NCI-H1417 (cell line): ENCODE measurements at regions not wholly inside any gene's neighbourhood (a gene's known extent, or its start where the extent isn't known, plus 50 kb on each side); places are given as distances from the start of the nearest gene placed in this dataset.
A peak's percentile ranks its signal among the peaks of the same experiment; 100 is the strongest.

Experiments
- DNase-seq, 3 experiments: peaks; one replicate each; lab custom pipeline; 2025; lab: John Stamatoyannopoulos, UW

DNA sequence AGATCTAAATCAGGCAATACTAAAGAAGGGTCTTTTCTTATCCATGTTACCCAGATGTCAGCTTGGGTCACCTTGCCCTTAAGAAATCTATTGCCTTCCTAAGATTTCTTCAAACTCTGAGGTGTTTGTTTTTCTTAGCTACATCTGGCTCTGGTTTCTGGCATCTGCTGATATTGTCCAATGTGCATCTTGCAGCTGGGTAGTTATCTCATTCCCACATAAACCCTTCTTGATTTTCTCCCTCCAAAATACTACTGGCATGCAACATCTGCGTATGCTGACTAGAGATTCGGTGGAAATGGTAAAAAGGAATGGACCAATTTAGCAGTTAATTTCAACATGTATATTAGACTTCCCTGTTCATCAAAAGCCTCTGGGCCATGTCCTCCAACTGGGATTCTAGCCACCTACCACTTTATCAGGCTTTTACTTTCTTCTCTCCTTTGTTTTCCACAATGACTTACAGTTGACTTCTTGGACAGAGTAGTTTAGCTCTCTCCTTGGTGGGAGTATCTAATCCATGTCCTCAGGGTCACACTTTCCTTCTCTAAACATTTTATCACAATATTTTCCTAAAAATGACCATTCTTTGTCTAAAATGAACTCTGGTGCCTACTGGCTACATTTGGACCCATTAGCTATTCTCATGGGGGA, 324.8 kb upstream of the FAR2 start:
- DNase-seq, result no peak

DNA sequence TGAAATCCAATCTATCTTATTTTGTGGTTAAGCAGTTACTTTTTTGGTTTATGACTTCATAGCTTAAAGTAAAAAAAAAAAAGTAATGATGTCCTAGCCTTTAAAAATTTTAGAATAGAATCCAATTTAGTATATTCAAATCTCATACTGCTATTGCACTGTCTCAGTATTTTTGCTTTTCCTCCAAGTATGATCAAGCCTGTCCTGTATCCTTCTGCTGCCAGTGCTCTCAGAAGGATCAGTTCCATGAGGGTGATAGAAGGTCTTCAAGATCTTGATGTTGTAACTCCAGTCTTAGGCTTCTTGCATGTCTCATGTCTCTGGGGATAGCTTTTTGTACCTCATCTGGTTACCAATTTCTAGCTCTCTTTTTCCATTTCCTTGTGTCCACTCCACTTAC, 324.2 kb upstream of the FAR2 start:
- DNase-seq, result no peak

DNA sequence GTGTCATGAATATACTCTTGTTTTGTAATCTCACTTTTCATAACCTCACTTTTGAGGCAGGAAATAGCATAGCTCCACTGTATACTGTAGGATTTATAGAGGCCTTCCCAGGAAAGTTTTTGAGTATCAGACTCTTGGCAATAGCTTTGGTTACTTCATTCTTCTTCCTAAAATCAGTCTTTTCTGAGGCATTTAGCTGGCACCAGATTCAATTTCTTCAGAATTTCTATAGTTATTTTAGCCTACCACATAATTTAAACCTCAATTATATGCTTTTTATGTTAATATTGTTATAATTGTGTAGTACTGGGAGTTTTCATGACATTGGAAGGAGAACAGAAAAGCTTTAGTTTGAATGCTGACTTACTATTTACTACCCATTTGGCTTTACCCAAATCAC, 322.3 kb upstream of the FAR2 start:
- no peak for DNase-seq

DNA sequence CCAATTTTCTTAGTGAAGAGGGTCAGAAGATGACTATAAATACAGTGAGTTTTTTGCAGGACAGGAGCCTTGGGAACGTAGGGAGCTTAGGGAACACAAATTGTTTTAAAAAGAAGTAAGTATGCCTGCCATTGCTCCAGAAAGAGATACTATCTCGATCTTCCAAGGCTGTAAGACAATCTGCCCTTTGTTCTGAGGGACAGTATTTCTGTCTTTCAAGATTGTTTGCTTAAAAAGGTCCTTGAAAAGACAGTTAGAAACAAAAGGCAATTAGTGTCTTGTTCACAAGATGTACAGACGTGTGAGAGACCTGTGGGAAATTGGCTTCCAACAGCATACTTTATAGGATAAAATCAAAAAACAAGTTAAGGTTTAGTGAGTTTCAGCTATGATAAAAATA, 321.2 kb upstream of the FAR2 start:
- no peak for DNase-seq

DNA sequence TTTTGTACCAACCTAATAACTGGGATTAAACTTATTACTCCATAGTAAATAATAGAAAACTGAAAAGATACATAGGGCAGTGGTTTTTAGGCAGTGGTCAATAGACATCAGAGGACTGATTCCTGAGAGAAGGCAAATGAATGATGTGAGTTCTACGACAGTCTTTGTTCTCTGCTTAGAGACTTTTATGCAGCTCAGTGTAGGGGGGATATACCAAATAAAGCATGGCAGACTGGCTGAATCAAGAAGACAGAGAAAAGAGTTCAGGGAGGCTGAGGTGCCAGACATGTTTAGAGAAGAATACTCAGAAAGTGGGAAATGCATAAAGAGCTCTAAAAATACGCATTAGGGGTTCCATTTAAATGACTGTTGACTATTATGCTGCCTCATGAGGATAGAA, 320.8 kb upstream of the FAR2 start:
- no peak for DNase-seq

DNA sequence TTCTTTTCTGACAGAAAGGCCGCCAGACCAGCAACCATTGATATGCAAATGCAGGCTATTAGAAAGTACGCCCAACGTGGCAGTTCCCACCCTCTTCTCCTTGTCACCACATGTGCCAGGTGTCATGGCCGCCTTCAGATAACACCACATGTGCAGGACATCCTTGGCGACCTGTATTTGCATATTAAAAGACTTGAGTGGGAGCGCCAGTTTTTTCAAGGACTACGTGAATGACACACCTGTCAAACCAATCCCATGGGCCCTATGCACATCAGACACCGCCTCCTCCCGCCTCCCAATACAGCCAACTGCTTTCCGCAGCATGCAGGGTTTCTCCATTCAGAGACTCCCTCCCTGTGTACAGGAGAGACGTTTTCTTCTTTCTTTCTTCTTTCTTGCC, 318.6 kb upstream of the FAR2 start:
- DNase-seq, result no peak

DNA sequence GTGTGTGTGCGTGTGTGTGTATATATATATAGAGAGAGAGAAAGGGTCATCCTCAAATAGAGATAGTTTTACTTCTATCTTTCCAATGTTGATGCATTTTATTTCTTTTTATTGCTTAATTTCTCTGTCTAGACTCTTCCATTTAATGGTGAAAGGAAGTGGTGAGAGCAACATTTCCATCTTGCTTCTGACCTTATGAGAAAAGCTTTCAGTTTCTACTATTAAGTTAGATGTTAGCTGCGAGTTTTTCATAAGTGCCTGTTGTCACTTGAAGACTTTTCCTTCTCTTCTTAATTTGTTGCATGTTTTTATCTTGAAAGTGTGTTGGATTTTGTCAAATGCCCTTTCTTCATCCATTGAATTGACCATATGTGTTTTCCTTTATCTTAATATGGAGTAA, 304.4 kb upstream of the FAR2 start:
- DNase-seq, result no peak

DNA sequence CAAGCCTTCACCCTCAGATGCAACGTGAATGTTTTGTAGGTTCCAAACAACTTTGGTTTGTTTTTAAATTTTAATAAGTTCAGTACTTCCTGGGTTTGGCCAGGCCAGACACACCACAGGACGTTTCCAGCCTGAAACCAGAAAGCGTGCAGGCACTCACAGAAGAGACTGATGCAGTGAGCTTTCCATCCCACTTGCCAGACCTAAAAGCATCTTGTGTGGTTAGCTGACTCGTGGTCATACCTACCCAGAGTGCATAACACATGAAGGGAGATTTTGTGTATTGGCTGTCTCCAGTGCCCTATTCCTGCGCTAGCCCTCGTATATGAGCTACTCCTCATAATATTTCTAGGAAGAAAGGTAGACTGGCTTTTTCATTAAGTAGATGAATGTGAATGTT, 297.3 kb upstream of the FAR2 start:
- DNase-seq, result no peak

DNA sequence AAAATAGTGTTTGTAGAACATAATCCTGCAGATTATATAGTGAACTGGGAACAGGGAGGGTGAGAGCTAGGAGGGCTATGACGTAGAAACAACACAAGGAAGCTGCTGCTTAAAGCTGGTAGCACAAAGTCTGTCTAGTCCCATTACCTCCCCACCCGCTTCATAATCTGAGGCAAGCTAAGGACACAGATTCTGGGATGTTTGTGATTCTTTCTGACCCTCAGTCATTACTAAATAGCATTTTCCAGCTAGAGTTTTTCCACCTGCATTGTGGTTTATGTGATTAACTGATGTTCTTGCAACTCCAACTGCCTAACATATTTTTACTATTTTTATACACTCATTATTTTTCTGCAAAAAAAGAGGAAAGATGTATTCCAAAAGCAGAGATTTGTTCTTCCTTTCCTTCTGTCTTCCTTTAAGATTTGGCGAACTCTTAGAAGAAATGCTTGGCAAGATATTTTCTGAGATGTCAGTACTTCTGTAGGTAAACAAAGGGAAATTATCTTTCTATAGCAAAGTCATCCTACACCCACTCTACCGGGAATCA, 293.2 kb upstream of the FAR2 start:
- no peak for DNase-seq

DNA sequence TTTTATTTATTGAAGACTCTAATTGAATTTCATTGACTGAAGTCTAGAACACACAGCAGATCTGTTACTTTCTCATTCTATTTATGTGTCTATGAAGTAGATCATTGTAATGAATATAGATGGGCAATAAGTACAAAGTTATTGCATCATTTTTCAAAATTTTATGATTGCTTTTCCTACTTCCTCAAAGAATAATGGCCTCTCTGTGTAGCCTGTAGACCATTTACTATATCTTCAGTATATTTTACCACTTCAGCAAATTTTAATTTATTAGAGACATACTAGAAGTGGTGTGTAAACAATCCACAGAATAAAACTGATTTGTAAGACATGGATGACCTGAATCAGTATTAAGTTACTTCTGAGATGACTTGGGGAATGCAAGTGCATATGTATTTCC, 291.7 kb upstream of the FAR2 start:
- no peak for DNase-seq

DNA sequence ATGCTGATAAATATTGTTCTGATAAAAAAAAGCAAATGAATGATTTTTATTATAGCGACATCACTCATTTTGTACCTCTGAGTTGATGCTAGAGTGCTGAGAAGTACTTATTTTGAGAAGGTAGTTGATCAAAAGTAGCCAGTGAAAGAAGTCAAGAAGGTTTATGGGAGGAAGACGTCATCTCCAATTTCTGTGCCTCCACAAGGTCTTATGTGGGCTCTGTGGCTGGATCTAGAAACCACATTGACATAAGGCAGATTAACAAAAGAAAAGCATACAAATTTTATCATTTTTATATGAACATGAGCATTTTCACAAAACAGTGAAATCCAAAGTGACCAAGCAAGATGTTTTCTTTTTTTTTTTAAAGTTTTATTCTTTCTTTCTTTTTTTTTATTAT, 289.5 kb upstream of the FAR2 start:
- DNase-seq, result no peak

DNA sequence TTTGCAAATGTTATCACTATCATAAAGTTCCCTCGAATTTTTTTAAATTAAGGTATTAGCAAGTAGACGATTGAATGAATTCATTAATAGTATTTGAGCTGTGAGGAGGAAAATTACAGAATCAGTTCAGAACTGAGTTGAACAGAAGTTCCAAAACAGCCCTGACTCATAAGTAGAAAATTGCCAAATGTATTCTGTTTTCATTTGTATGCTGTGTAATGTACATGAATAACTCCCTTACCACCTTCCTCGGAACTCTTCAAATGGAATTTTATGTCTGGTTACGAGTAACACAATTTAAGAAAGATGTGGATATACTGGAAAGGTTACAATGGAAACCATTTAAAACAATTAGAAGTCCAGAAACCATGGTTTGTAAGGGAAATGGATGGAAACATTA, 283.3 kb upstream of the FAR2 start:
- no peak for DNase-seq

DNA sequence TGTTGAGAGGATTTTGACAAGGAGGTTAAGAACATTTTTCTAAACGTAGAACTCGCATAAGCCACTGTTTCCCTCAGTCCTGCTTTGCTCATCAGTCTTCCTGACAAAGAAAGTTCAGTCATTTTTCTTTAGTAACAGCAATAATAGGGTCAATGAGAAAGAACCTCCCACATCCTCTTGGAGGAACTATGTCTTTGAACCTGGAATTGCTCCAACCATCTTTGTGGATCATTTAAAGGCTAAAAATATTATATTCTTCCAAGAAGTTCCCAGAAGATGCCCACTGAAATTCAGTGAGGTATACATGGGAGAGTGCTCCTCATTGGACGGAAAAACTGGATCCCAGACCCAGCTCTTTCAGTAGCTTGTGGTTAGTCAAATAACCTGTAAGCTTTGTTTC, 282.8 kb upstream of the FAR2 start:
- DNase-seq, result no peak

DNA sequence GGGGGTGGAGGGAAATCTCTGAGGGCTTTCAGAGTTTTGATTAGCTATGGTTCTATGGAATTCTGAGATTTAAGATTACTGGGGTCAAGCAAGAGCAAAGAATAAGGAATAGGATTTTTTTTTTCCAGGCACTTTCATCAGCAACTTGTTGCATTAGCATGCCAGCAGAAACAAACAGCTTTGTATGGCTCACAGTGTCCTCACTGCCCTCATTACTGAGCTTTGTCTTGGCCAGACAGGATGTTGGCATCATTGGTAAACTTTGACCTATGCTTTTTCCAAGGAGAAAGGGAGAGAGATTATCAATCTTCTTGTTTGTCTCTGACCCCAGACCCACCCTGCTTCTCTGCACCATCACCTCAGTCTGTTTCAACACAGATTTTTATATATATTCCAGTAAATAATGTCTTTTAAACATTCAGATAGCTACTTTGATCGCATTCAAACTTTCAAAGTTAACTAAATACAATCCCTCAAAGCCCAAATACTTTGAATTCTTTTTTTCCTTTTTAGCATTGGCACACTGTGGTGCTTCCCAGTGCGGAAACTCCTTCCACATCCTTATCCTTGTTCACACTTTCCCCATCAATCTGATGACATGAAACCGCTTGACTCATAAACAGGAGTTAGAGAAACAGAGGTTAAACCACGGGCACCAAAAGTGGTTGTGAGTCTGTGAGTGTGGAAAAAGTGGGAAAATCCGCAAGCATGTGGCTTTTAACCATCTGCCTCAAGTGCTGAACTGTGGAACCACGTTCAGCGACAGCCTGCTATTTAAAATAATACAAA, 282.2 kb upstream of the FAR2 start:
- DNase-seq, result no peak

DNA sequence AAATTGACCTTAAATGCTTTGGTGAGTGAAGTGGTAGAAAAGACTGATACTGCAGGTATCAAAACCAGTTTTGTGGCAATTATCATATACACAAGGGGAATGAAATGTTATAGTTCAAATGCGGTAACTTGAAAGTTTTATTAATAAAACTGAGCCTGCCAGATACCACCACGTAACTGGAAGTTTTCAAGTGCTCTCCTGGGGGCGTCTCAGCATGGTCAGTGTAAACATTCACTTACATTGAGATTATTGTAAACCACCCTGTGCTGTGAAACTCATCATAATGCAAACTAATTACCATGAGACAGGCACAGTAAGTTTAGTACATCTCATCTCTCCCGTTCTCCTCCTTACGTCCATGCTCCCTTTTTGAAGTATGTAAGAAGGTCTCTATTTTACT, 280.7 kb upstream of the FAR2 start:
- no peak for DNase-seq

DNA sequence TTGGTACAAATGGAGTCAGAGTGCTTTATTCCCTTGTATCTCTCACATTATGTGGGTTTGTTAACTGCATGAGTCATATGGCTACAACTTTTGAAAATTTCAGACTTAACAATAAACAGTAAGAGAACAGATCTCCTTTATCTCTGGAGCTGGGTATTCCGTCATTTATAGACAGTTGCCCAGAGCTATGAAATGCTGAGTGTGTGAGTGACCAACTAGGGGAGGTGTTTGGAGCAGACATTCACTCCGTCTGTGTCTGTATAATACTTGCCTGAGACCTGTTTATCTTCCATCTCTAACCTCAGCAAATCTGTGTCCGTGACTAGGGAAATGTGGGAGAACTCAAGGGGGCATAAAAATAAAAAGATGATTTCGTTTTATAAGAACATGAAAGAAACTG, 279.9 kb upstream of the FAR2 start:
- DNase-seq, result no peak

DNA sequence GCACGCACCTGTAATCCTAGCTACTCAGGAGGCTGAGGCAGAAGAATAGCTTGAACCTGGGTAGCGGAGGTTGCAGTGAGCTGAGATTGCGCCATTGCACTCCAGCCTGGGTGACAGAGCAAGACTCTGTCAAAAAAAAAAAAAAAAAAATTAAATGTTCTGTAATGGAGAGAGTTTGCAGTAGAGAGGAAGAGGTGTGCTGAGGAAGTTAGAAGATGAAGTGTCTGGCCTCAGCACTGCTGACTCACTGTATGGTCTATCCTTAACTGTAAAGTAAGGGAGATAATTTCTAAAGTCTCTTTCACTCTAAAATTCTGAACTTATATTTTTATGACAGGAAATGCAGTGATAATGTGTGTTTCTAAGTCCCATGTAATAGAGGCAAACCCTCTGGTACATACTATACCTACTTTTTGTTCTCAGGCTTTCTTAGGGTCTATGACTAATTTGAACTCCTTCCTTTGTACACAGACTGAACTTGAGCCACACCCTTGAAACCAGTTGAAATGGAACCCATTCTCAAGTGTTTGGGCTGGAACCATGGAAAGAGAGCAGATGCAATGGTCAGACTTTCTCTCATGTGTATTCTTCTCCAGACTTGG, 278.1 kb upstream of the FAR2 start:
- no peak for DNase-seq

DNA sequence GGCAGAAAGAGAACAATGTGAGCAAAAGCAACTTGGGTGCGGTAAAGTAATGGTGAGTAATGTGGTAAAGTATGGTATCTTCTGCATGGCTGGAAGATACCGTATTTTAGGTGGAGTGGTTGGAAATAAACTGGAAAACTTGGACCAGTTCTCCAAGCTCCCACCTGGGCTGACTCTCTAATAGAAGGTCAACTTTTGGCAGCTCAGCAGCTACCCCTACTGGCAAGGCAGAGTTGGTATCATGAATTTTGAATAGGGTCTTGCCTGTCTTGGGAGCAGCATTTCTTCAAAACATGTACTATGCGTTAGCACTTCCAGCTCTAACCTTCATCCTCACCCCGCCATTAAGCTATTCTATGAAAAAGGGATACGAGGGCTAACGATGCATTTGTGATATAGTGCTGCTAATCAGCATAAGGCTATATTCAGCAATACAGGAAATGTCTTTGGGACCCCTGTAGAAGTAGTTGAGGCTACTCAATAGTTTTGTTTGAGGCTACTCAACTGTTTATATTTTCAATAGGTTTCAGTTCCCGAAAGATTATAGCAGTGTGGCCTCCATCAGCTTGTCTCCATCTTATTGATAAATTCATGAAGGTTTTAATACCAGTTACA, 276.3 kb upstream of the FAR2 start:
- peak; percentile 27 to 70 (median 53) for DNase-seq

DNA sequence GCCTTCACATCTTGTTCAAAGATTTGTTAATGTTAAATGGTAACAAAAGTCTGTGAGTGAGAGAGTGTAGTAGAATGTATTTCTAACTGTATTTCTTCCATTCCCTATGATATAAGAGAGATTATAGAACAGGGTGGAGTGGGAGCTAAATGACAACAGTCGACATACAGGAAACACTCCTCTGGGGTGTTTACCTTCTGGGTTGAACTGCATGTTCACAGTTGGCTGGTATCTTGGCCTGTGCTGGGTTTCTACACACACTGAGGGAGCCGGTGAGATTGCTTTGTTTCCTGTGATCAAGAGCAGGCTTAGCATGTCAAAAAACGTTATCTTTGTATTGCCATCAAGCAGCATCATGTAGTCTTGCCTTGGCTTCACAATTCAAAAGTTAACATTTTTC, 274.3 kb upstream of the FAR2 start:
- DNase-seq, result no peak

DNA sequence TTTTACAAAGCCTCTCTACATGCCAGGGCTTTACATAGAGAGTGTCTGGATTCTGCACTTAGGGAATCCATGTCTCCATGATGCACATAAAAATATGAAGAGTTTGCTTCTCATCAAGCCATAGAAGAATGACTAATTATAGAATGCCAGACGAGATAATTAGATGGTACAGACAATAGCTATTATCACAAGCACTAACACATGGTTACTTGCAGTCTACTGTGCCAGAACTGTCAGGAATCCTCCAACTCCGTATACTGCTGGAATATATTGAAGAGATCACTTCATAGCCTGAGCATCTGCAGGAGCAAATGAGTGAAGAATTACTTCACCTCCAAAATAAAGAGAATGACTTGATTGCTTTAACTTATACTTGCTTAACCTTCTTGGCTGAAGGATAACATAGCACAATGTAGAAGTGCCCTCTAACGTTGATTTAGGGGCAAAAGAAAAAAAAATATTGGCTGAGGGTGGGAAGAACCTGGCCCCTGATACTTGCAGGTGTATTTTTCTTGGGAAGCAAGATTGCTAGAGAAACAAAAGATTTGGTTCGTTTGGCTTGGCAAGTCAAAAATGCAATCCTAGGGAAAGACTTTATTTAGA, 272.8 kb upstream of the FAR2 start:
- peak in 1 of 3 experiments; percentile 45 for DNase-seq

DNA sequence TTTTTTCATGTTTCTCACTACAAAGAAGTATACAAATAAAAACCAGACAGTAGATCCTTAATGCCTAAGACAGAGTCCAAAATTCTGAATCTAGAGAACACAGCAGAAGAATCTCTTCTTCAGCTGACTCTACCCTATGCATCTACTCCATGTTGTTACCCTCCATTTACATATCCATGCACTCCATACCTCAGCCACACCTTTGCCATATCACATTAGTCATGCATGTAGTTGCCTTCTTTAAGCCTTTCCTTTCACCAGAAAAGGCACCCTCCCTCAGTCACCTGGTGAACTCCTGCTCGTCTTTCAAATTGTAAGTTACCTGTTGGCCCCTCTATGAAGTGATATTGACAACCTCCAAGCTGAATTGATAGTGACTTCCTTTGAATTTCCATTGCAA, 271.2 kb upstream of the FAR2 start:
- DNase-seq, result no peak

DNA sequence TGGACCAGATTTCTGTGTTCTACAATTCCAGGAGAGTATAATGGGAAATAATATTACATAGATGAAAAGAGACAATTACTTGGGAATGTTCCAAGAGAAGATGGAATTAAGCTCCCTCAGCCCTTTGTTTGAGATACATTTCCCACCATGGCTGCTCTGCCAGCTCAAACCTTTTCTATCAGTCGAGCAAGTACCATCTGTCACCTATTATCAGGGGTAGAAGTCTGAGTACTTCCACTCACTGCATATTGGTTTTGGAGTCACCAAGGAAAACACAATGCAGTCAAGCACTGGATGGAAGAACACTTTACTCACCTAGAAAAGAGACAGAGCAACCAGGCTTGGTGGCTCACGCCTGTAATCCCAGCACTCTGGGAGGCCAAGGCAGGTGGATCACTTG, 270.4 kb upstream of the FAR2 start:
- DNase-seq, result no peak
